ENCODE measurements at regions not wholly inside any gene's neighbourhood (a gene's known extent, or its start where the extent isn't known, plus 50 kb on each side); places are given as distances from the start of the nearest gene placed in this dataset.
"Not testable (repeated sequence)": the region's sequence is repeated elsewhere in the genome, so short reads cannot be mapped to it uniquely, and the experiment has no call there.

DNA sequence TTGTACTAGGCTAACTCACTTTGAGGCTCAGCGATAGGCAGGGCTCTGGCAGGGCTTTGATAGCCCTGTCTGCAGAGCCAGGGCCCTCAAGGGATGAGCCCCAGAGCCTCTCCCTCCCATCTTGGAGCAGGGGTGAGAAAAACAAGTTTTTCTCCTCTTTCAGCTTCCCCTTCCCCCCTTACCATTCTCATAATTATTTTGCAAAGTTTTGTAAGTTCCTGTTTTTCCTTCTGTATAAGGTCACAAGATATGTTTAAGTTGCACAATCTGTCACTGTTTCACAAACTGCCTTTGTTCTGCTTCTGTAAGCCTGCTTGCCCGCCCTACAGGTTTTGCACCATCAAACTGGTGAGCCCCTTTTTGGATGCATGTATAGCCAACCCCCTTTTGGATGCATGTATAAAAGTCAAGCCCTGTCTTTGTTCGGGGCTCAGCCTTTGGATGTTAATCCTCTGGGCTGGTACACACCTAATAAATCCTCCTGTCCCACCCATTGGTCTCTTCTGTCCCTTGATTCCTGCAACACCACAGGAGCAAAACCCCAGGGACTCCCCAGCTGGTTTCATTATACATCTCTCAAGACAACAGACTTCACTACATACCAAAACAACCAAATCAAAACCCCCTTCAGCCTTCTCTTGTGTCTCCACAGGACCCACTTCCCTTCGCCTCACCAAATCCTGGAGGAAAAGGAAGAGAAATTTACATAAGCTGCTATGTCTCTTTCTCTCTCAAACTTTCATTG, 52.5 kb upstream of the RESF1 start:
- Histone ChIP-seq H3K4me3 (no peak overlapping the region), H3K9me3 (peaks cover 3% of the 10 kb centered on the region; the same call in 1 of the 2 replicates), H3K36me3 (no peaks in the 10 kb centered on the region), H3K27me3 (no peaks in the 10 kb centered on the region)
- DNase-seq, result no peak

DNA sequence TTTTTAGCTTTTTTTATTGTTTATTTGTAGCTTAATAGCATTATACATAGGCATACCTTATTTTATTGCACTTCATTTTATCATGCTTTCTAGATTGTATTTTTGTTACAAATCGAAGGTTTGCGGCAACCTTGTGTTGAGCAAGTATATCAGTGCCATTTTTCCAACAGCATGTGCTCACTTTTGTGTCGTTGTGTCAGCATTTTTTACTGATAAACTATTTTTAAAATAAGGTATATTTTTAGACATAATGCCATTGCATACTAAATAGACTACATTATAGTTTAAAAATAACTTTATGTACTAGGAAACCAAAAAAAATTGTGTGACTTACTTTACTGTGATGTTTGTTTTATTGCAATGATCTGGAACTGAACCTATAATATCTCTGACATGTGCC, 56.2 kb upstream of the RESF1 start:
- peaks cover 3% of the 10 kb centered on the region; the same call in 1 of the 2 replicates for H3K9me3 ChIP-seq
- no peak for DNase-seq
- no peaks in the 10 kb centered on the region for H3K36me3 ChIP-seq
- H3K27me3 ChIP-seq, result no peaks in the 10 kb centered on the region
- no peak overlapping the region for H3K4me3 ChIP-seq

DNA sequence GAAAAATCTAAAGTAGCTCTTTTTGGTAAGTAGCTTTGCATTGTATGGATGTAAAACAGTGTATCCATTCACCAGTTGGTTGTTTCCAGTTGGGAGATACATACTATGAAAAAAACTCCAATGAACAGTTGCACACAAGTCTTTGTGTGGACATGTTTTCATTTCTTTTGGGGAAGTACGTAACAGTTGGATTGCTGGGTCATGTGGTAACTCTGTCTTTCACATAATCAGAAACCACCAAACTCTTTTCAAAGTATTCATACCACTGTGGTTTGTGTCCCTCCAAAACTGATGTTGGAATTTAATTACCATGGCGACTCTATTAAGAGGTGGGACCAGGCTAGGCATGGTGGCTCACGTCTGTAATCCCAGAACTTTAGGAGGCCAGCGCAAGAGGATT, 58.9 kb upstream of the RESF1 start:
- no peaks in the 10 kb centered on the region for H3K36me3 ChIP-seq
- no peaks in the 10 kb centered on the region for H3K9me3 ChIP-seq
- no peak overlapping the region for H3K4me3 ChIP-seq
- H3K27me3 ChIP-seq, result no peaks in the 10 kb centered on the region
- no peak for DNase-seq

DNA sequence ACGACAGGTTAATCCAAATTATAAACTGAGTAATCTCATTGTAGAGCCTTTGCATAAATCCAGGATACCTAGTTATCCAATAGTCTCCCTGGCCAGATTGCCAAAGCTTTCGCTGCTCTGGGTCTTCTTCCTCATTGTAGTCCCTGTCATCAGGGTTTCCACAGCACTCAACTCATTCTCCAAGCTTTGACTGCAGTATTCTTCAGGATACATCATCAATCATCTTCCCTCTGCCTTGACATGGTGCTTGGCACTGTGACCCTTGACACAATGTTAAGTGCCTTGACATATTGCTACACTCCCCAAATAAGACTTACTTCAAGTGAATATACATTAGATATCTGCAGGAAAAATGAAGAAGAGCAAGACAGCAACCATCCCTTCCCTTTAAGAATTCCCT, 60.1 kb upstream of the RESF1 start:
- H3K9me3 ChIP-seq, result no peaks in the 10 kb centered on the region
- no peak overlapping the region for H3K4me3 ChIP-seq
- no peaks in the 10 kb centered on the region for H3K27me3 ChIP-seq
- DNase-seq, result no peak
- no peaks in the 10 kb centered on the region for H3K36me3 ChIP-seq

DNA sequence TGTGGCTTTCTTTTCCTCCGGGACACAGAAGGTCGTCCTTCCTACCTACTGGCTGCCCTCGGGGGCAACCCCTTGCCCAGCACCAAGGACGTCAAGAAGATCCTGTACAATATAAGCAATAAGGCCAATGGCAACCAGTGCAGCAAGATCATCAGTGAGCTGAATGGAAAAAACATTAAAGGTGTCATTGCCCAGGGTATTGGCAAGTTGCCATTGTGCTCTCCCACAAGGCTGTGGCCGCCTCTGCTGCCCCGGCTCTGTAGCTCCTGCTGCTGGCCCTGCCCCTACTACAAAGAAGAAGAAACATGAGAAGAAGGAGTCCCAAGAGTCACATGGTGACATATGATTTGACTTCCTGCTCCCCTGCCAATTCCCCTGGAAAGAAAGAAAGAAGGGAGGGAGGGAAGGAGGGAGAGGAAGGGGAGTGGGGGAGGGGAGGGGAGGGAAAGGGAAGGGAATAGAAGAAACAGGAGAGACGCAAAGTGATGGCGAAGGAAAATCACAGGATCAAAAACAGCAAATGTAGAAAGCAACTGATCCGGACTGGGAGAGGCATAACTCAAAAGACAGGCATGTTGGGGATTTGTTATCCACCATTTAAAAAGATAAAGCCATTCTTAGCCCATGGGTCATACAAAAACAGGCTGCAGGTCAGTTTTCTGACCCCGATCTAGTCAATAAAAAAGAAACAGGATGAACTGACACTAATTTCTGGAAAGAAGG, 61.3 kb upstream of the RESF1 start:
- H3K36me3 ChIP-seq, result no peaks in the 10 kb centered on the region
- no peaks in the 10 kb centered on the region for H3K9me3 ChIP-seq
- H3K27me3 ChIP-seq, result no peaks in the 10 kb centered on the region
- DNase-seq, result no peak
- no peak overlapping the region for H3K4me3 ChIP-seq

DNA sequence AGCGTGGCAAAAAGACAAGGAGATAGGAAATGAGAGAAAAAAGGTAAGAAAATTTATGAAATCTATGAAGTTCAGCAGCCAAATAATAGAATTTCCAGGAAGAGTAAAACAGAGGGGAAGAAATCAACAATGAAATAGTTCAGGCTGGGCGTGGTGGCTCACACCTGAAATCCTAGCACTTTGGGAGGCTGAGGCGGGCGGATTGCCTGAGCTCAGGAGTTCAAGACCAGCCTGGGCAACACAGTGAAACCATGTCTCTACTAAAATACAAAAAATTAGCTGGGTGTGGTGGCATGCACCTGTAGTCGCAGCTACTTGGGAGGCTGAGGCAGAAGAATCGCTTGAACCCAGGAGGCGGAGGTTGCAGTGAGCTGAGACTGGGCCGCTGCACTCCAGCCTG, 62.1 kb upstream of the RESF1 start:
- not testable (repeated sequence) for H3K4me3 ChIP-seq, H3K36me3 ChIP-seq, H3K9me3 ChIP-seq, H3K27me3 ChIP-seq, DNase-seq

DNA sequence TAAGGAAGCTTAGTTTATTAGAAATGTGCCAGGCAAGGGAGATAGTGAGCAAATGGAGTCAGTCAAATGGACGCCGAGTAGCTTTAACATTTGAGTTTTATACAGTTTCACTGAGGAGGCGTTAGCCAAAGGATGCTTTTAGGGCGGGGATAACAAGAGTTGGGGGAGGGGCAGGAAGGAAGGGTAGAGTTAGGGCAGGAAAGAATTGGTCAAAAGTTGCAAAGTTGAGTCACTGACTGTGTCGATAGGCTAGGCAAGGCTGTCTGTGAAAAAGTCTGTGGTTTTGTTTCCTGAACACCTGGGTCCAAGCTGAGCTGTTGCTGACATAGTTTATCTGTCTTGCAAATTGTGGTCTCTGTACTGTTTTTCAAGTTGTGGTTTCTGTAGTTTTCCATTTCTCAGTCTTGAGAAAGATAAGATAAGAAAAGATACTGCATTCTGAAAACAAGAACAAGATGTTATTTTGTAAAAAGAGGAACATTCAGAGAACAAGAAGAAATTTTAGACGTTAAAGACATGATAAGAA, 62.6 kb upstream of the RESF1 start:
- Histone ChIP-seq H3K9me3 (no peaks in the 10 kb centered on the region), H3K4me3 (no peak overlapping the region), H3K27me3 (no peaks in the 10 kb centered on the region), H3K36me3 (no peaks in the 10 kb centered on the region)
- DNase-seq, result no peak

DNA sequence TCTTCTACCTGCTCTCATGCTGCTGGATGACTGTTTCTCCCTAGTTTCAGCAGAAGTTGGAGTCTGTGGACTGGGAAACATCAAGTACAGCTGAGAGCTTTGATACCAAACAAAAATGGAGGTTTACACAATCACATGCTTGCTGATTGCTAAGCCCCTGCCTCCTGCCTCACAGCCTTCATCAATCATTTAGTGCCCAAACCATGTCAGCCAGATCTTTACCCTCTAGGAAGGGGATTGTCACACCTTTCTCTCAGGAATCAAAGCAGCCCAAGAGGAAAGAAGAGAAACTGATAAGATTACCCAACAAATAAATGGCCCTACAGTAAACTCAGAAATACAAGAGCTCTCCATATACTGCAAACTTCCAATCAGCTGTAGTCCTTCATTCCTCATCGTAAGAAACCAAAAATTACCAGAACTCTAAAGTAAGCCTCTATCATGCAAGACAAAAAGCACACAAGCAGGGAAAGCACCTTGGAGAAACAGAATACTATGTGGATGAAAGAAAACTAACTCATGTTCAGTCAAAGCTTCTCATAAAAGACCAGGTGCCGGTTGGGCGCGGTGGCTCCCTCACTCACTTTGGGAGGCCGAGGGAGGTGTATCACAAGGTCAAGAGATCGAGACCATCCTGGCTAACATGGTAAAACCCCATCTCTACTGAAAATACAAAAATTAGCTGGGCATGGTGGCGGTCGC, 63.6 kb upstream of the RESF1 start:
- H3K4me3 ChIP-seq, result no peak overlapping the region
- H3K36me3 ChIP-seq, result no peaks in the 10 kb centered on the region
- H3K9me3 ChIP-seq, result no peaks in the 10 kb centered on the region
- DNase-seq, result no peak
- H3K27me3 ChIP-seq, result no peaks in the 10 kb centered on the region

DNA sequence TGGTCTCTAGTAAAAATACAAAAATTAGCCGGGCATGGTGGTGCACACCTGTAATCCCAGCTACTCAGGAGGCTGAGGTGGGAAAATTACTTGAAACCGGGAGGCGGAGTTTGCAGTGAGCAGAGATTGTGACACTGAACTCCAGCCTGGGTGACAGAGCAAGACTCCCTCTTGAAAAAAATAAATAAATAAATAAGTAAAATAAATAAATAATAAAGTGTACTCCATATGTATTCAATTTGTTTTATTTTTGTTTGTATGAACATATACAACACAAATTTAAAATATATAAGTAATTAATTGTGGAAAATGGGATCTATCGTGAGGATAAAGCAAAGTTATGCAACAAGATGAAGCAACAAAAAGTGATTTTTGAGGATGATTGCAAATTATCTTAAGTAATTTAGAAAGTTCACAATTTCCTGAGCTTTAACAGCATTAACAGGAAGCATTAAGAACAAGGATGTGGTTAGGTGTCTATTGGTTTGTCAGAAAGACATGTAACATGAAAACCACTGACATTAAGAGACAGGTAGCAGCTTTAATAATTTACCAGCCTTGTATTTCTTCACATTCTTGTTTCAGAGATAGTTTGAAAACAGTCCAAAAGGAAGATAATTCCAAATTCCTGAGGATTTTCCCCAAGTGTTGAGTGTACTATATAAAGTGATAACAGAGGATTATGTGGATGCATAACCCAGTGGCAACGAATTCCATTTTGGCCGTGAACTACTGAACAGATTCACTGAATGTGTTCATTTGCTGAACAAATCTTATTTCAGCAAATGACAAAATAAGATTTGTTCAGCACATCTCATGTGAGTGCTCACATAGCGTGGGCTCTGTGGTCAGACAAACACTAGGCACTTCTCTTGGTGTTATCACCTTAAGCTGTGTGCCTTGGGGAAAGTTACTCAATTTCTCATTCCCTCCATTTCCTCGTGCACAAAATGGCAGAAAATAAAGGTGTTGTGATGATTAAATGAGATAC, 68.6 kb upstream of the RESF1 start:
- no peak for DNase-seq
- Histone ChIP-seq H3K27me3 (no peaks in the 10 kb centered on the region), H3K9me3 (peaks cover 12% of the 10 kb centered on the region), H3K36me3 (no peaks in the 10 kb centered on the region), H3K4me3 (no peak overlapping the region)

DNA sequence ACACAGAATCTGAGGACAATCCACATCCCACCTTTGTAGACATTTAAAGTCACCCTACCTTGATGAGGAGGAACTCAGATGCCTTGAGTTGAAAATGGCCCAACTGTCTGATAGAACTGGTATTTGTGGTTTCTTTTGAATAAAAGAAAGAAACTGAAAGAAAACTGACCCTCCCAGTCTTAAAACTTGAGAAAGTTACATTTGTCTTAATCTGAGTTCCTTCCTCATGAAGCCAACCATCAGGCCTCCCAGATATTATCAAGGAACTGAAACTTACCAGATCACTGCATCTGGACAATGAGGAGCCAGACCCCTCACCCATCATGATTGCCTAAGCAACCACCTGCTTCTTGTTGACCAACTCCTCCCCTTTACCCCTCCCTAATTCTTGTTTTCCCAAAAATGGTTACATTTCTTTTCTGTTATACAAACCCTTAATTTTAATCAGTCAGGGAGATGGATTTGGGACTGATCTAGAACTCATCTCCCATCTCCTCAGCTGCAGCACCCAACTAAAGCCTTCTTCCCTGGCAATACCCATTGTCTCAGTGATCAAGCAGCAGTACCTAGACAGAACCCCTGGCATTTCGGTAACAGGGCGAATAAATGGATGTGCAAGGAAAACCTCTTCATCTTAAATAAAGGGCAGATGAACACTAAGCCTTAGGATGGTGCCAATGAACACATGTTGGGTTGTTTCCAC, 72.0 kb upstream of the RESF1 start:
- peaks cover 15% of the 10 kb centered on the region for H3K9me3 ChIP-seq
- no peak overlapping the region for H3K4me3 ChIP-seq
- DNase-seq, result no peak
- H3K27me3 ChIP-seq, result no peaks in the 10 kb centered on the region
- no peaks in the 10 kb centered on the region for H3K36me3 ChIP-seq

DNA sequence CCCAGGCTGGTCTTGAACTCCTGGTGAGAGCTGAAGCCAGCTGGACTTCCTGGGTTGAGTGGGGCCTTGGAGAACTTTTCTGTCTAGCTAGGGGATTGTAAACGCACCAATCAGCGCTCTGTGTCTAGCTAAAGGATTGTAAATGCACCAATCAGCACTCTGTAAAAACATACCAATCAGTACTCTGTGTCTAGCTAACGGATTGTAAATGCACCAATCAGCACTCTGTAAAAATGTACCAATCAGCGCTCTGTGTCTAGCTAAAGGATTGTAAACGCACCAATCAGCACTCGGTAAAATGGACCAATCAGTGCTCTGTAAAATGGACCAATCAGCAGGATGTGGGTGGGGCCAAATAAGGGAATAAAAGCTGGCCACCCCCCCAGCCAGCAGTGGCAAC, 76.5 kb upstream of the RESF1 start:
- not testable (repeated sequence) for DNase-seq

DNA sequence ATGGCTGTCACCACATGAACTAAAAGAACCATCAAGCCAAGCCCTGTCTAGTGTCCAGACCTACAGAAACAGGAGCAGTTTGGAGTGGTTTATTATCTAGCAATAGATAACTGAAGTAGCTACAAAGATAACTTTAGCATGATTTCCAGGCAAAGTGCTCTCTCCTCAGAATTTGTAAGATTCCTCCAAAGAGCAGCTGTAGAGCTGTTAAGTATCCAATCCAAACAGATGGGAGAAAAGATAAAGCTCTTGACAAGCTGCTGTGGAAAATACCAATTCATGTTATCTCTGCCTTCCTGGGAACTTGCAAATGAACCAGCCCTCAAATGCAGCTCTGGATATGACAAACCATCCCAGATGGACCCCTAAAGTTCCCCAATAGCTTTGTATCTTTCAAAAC, 78.9 kb upstream of the RESF1 start:
- no peaks in the 10 kb centered on the region for H3K27me3 ChIP-seq
- no peak overlapping the region for H3K4me3 ChIP-seq
- H3K9me3 ChIP-seq, result peaks cover 2% of the 10 kb centered on the region
- H3K36me3 ChIP-seq, result no peaks in the 10 kb centered on the region
- no peak for DNase-seq

More for the DNA sequence above, 76.5 kb upstream of the RESF1 start:
- not testable (repeated sequence) for H3K27me3 ChIP-seq, H3K36me3 ChIP-seq, H3K9me3 ChIP-seq, H3K4me3 ChIP-seq

DNA sequence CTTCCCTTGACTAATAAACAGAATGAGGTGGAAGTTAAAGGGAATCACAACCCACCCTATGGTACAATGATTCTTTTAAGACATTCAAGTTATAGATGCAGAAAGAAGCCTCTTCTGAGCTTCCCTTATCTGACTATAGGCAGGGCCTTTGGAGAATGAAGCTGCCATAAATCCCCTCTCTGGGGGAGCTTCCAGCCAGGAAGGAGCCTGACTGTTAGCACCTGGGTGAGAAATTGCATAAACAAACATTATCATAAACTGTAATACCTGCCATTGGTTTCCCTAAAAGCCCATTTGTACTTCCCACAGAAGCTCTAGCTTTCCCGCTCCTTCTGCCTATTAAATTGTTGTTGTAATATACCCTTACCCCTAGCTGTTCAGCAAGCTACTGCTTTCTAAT, 81.3 kb upstream of the RESF1 start:
- H3K4me3 ChIP-seq, result no peak overlapping the region
- peaks cover 2% of the 10 kb centered on the region; the same call in 1 of the 2 replicates for H3K9me3 ChIP-seq
- no peaks in the 10 kb centered on the region for H3K36me3 ChIP-seq
- no peak for DNase-seq
- H3K27me3 ChIP-seq, result no peaks in the 10 kb centered on the region

DNA sequence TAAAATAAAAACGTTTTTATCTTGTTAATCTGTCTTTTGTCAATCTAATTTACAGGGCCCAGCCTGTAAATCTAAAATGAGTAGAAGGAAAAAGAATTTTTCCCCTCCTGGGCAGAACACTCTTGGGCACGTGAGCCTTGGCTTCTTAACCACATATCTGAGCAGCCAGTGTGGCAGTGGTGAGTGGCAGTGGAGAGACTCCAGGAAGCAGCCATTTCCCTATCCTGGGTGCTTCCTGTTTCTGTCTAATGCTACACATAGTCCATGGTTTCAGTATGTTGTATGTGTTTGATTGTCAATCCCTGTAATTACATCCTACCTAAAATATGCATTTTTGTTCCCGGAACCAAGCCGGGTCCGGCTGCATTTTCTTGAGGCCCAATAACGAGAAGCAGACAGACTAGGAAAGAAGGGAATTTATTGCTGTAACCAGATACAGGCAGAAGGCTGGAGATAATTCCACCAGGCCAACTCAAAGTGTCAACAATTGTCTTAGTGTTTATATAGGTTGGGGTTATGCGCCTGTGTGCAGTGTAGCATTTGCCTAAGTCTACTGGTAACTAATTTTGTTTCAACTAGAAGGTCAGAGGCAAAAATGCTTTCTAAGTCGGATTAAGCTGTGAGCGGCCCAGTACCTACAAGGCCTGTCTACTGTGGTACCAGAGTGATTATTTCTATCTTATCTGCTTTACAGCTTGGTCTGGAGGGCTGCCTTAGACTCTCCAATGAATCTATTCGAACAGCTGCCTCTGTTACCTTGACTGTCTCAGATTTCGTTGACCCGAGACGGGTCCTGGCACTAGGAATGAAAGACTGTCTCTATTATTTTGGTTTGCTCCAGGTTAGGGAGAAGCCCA, 82.4 kb upstream of the RESF1 start:
- Histone ChIP-seq H3K36me3 (no peaks in the 10 kb centered on the region), H3K4me3 (no peak overlapping the region), H3K27me3 (no peaks in the 10 kb centered on the region), H3K9me3 (no peaks in the 10 kb centered on the region)
- no peak for DNase-seq

DNA sequence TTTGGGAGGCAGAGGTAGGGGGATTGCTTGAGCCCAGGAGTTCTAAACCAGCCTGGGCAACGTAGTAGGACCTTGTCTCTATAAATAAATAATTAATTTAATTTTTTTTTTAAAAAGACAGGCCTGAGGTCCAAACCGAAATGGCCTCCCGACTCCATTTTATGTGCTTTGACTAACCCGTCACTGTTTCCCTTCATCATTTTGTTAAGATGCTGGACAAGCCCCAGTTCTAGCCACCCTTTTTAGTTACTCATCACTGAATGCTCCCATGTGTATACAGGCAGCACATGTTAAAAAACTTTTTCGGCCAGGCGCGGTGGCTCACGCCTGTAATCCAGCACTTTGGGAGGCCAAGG, 83.6 kb upstream of the RESF1 start:
- DNase-seq, result no peak
- Histone ChIP-seq H3K36me3 (no peaks in the 10 kb centered on the region), H3K27me3 (no peaks in the 10 kb centered on the region), H3K4me3 (no peak overlapping the region), H3K9me3 (no peaks in the 10 kb centered on the region)
